ENCODE measurements at regions not wholly inside any gene's neighbourhood (a gene's known extent, or its start where the extent isn't known, plus 50 kb on each side); places are given as distances from the start of the nearest gene placed in this dataset.
A peak's percentile ranks its signal among the peaks of the same experiment; 100 is the strongest.

DNA sequence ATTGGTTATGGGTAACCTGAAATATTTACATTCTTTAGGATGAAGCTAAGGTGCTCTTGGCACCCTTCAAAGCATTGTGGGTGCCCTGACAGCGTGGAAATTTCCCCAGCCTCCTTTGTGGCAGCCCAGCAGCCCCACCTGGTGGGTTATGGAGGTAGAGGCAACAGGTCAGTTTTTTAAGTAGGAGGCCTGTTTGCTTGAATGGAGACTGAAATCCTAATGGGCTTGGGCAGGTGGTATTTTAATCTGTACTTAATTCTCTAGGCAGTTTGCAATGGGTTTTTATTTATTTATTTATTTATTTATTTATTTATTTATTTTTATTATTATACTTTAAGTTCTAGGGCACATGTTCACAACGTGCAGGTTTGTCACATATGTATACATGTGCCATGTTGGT lies 139.4 kb downstream of the EPC1 start:
- no peaks in the 10 kb centered on the region for H3K27me3 ChIP-seq
- ATAC-seq, result peak in 3 of 8 donors; percentile 55 to 61 (median 58)
- no peaks in the 10 kb centered on the region for H3K4me1 ChIP-seq
- H3K27ac ChIP-seq, result no peak overlapping the region
- intact Hi-C loops (cut with DNase I), result loop anchor here in 2 of 10 donors (10.0 kb wide), 2 partner anchors 153 to 343 kb away; partner anchors contain the start of gene KIF5B (in 1 of the 2)
- peaks cover 0 to 5% (median 0%) of the 10 kb centered on the region in 11 donors for H3K9me3 ChIP-seq
- H3K4me3 ChIP-seq, result no peak overlapping the region
- peak; percentile 24 to 34 for DNase-seq
- TF ChIP-seq, protein P1, sequence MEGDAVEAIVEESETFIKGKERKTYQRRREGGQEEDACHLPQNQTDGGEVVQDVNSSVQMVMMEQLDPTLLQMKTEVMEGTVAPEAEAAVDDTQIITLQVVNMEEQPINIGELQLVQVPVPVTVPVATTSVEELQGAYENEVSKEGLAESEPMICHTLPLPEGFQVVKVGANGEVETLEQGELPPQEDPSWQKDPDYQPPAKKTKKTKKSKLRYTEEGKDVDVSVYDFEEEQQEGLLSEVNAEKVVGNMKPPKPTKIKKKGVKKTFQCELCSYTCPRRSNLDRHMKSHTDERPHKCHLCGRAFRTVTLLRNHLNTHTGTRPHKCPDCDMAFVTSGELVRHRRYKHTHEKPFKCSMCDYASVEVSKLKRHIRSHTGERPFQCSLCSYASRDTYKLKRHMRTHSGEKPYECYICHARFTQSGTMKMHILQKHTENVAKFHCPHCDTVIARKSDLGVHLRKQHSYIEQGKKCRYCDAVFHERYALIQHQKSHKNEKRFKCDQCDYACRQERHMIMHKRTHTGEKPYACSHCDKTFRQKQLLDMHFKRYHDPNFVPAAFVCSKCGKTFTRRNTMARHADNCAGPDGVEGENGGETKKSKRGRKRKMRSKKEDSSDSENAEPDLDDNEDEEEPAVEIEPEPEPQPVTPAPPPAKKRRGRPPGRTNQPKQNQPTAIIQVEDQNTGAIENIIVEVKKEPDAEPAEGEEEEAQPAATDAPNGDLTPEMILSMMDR (IDR thresholded peaks at IDR 0.05), result peak; percentile 36 to 72 (median 65)
- H3K36me3 ChIP-seq, result no peaks in the 10 kb centered on the region
- WGBS, 2 donors, result 49 to 60% methylated on average over 2 of the region's 2 CpGs

DNA sequence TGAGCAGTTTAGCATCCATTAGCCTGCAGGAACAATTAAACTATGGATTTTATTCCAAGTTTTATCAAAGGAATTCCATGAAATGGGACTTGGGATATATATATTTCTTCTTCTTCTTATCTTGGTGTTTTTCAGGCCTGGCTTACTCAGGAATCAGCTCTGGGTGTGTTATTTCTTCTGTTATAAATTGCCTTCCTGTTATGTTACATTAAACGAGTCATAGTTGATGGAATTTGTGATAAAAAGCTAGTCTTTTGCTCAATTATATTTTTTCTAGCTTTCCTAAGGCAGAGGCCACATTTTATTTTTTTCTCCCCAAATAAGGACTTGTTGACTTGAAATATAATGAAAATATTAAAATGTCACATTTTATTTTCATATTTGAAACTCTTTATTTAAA lies 141.3 kb downstream of the EPC1 start:
- TF ChIP-seq, protein P1 (IDR thresholded peaks at IDR 0.05), result no peak
- 9 to 43% methylated on average over 1 of the region's 1 CpG for WGBS, 2 donors
- Histone ChIP-seq H3K9me3 (peaks cover 0 to 5% (median 0%) of the 10 kb centered on the region in 11 donors), H3K27ac (no peak overlapping the region), H3K4me3 (no peak overlapping the region), H3K36me3 (no peaks in the 10 kb centered on the region), H3K27me3 (no peaks in the 10 kb centered on the region), H3K4me1 (no peaks in the 10 kb centered on the region)
- ATAC-seq, result no peak
- DNase-seq, result no peak
- intact Hi-C loops (cut with DNase I), result loop anchor here in 2 of 10 donors (10.0 kb wide), 2 partner anchors 151 to 341 kb away; partner anchors contain the start of gene KIF5B (in 1 of the 2)

DNA sequence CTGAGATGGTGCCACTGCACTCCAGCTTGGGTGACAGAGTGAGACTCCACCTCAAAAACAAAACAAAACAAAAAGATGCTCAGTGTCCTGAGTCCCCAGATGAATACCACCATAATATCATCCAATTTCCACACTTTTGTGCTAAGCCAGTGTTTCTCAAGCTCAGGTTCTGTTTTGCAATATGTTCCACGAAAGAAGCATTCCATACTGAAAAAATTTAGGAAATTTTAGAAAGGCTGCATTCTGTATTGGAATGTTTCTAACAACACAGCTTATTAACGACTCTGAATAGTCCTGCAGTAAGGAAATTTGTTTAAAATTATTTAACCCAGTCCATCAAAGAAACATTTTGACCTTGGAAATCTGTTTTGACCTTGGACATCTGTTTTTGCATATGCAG lies 142.4 kb downstream of the EPC1 start:
- Histone ChIP-seq H3K27ac (no peak overlapping the region), H3K4me3 (no peak overlapping the region), H3K9me3 (peaks cover 0 to 5% (median 0%) of the 10 kb centered on the region in 11 donors), H3K27me3 (no peaks in the 10 kb centered on the region), H3K4me1 (peaks cover 0 to 5% (median 0%) of the 10 kb centered on the region in 9 donors), H3K36me3 (no peaks in the 10 kb centered on the region)
- intact Hi-C loops (cut with DNase I), result loop anchor here in 2 of 10 donors (10.0 kb wide), 2 partner anchors 150 to 340 kb away; partner anchors contain the start of gene KIF5B (in 1 of the 2)
- DNase-seq (no peak), ATAC-seq (no peak)
- TF ChIP-seq, protein P1 (IDR thresholded peaks at IDR 0.05), result no peak
- WGBS, 2 donors, result 84 to 87% methylated on average over 2 of the region's 2 CpGs

DNA sequence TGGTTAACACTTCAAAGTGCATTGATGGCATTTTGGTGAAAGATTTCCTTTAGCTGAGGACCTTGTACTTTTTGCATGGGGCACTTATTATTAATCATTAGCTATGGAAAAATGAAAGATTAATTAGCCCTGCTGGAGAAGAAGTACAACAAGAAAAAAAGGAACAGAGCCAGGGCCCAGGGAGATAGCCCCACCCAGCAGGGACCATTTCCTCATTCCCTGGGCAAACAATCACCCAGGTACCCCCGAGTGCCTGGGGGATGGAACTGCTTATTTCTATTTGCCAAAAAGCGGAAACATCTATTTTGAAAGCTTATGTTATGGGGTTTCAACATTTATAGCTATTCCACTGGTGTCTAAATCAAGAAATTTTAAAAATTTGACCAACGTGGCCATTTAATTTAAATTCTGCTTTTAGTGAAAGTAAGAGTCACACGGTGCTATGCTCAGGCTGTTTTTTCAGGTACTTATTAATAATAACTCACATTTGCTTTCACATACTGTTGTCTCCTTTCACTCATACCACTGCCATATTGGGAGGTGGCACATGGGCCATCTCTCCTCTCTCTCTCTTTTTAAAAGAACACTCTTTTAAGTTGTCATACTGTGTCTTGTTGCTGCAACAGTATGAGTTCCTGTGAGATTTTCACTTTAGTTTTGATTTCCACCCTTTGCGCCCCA lies 143.6 kb upstream of the KIF5B start:
- DNase-seq, result no peak
- H3K36me3 ChIP-seq, result no peaks in the 10 kb centered on the region
- no peak overlapping the region for H3K4me3 ChIP-seq
- intact Hi-C loops (cut with DNase I), result loop anchor here in 6 of 10 donors (5.0 to 10.0 kb wide), 4 partner anchors 145 to 343 kb away; partner anchors contain the start of gene KIF5B (in 1 of the 6)
- no peak for ATAC-seq
- no peaks in the 10 kb centered on the region for H3K27me3 ChIP-seq
- WGBS, 2 donors, result 80 to 81% methylated on average over 5 of the region's 5 CpGs
- TF ChIP-seq, protein P1 (IDR thresholded peaks at IDR 0.05), result no peak
- no peak overlapping the region for H3K27ac ChIP-seq
- peaks cover 0 to 5% (median 0%) of the 10 kb centered on the region in 11 donors for H3K9me3 ChIP-seq
- H3K4me1 ChIP-seq, result peaks cover 0 to 12% (median 0%) of the 10 kb centered on the region in 9 donors

All from heart right ventricle (tissue), 16 donors.